CD4-positive, alpha-beta T cell treated with Interleukin-6 at 100 ng/mL for 8 hours (primary cell): ENCODE measurements at regions not wholly inside any gene's neighbourhood (a gene's known extent, or its start where the extent isn't known, plus 50 kb on each side); places are given as distances from the start of the nearest gene placed in this dataset.

Experiments used
- DNase-seq: peaks from one replicate; pipeline ENCODE4 v3.0.0-alpha.2; 2020; ENCODE audit warnings: mixed read lengths, low spot score

GRCh38 chr13:39244561-39245230 lies 206.4 kb downstream of the NHLRC3 start:
- no peak for DNase-seq

GRCh38 chr13:39245688-39246087 lies 207.4 kb downstream of the NHLRC3 start:
- no peak for DNase-seq

DNA sequence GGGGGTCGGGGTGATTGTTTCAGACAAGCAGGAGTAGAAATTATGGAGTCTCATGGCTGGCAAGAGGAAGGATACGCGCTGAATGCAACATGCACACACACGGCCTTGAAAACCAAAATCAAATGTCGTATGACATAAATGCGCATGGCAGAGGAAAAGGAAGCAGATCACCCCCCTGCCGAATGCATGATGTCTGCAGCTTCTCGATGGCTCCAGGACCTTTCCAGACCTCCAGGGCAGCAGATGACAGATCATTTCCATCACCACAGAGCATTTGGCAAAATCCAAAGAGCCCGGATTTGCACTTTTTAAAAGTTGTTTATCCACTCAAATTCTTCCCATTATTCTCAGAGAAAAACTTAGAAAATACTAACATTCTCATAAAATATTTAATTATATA lies 211.7 kb downstream of the NHLRC3 start:
- no peak for DNase-seq

GRCh38 chr13:39250440-39250839 lies 212.2 kb downstream of the NHLRC3 start:
- DNase-seq = no peak

DNA sequence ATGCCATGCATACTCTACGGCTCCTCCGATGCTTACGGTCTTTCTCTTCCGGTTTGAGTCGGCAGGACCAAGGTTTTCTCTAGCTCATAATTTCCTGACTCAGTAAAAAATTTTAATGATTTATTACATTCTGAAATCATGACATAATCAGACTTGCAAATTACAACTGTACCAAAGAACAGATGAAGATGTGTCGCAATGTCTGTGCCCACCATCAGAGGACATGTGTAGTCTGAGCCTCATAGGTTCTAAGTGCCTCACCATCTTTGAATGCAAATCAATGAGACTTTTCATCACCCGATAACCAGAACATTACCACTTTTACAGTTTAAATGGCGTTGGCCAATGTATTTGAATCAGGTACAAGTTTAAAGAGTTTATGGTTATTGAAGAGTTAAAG lies 213.1 kb downstream of the NHLRC3 start:
- DNase-seq = no peak

GRCh38 chr13:39253774-39254173 lies 215.5 kb downstream of the NHLRC3 start:
- DNase-seq = no peak

DNA sequence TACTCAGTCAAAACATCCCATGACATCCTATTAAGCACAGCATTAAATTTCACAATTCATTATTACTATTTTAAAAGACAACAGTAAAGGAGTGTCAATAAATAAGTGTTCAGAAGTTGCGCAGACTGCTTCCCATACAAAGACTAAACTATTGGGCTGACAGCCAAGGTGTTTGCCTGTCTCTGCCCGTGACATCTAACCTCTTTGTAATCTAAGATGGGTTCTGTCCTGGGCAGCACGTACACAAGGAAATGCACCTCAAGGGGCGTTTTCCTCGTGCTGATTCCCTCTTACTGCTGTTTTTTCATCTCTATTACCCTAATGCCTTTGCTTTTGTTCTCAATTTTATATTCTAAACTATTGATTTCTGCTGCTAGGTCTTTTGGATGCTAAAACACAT lies 216.3 kb downstream of the NHLRC3 start:
- DNase-seq = no peak

GRCh38 chr13:39257642-39258041 lies 219.4 kb downstream of the NHLRC3 start:
- DNase-seq = no peak

DNA sequence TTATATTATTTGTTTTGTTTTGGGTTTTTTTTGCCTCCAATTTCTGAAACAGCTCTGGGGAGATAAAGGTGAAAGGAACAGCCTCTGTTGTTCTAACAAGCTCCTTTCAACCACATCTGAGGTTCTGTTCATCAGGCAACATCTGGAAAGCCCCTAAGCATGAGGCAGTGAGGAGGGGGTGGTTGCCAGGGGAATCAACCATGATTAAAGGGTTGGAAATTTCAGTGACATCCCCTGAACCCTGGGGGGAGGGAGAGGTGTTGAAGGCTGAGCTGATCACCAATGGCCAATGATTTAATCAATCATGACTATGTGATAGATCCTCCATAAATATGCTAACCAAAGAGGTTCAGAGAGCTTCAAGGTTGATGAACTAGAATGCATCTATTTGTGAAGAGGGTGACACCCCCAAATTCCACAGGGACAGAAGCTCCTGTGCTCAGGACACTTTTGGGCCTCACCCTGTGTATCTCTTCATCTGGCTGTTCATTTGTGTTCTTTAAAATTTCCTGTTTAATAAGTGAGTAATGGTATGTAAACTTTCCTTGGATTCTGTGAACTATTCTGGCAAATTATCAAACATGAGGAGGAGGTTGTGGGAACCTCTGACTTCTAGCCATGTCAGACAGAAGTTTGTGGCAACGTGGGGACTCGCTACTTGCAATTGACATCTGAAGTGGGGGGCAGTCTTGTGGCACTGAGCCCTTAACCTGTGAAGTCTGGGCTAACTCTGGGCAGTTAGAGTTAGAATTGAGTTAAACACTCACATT lies 221.3 kb downstream of the NHLRC3 start:
- no peak for DNase-seq

GRCh38 chr13:39263033-39263432 lies 224.8 kb downstream of the NHLRC3 start:
- peak; percentile 2 for DNase-seq

GRCh38 chr13:39263531-39263930 lies 225.3 kb downstream of the NHLRC3 start:
- DNase-seq = no peak

DNA sequence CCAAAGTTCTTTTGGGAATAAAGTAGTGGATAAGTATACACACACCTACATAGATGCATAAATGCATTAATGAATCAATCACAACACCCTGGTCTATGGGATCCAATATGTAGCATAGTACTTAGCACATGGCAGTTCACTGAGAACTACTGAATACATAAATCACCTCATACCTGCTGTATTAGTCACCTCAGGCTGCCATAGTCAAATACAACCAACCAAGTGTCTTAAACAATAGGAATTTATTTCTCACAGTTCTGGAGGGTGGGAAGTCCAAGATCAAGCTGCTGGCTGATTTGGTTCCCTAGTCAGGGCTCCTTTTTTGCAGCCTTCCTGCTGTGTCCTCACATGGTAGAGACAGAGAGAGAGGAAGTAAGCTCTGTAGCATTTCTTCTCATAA lies 228.2 kb downstream of the NHLRC3 start:
- DNase-seq = no peak

DNA sequence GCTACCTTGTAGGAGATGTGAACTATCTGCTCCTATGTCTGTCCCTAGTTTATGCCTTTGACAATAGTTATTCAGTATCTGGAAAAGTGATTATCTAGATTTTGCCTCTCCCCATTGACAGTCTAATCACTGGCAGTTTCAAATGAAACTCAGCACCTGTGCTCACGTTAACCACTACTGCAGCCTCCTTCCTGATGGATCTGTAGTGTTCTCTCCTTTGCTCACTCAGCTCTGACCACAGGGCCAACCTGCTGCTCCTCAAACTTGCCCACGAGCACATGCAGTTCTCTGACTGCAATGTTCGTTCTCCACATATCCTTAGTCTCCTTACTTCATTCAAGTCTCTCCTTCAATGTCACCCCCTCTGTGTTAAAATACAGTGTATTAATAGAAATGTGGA lies 230.1 kb downstream of the NHLRC3 start:
- DNase-seq = no peak

- DNase-seq = no peak
These were observed 230.7 kb downstream of the NHLRC3 start for GRCh38 chr13:39269004-39269403.

DNA sequence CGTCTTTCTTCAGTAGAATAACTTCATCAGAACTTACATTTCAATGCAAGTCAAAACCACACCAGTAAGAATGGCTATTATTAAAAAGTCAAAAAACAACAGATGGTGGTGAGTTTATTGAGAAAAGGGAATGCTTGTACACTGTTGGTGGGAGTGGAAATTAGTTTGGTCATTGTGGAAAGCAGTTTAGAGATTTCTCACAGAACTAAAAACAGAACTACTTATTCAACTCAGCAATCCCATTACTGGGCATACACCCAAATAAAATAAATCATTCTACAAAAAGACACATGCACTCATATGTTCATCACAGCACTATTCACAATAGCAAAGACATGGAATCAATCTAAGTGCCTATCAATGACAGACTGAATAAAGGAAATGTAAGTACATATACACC lies 231.2 kb downstream of the NHLRC3 start:
- no peak for DNase-seq

- no peak for DNase-seq
These were observed 234.7 kb downstream of the NHLRC3 start for GRCh38 chr13:39272994-39273393.

DNA sequence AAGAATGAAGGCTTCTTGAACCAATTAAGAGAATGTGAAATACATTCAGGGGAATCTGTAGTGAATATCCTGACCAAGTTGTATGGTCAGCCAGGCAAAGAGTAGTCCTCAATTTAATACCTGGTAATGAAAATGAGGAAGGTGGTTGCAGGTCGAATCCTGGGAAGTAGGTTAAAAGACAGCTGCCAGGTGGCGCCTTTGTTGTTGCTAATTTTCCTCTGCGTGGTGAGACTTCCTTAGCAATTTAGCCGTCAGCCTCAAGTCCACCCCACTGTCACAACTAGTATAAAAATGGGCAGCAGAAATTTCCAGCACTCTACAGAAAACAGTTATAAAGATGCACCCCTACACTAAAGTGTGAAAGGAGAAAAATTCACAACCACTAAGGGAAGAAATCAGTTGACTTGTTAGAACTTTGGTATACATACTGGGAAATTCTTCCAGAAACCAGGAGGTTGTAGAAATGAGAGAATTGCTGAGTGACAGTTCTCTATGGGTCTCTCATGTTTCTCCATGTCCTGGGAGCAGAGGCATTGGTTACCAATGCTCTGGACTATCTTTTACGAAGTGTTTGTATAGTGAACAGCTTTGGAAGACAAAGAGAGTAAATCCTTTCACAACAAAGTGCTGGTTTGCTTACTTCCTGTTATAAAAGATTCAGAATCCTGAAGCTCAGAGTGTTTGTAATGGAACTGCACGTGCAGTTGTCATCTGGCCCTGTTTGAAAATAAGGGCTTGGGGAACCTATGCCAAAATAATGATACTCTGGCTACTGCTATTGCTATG lies 235.9 kb downstream of the NHLRC3 start:
- DNase-seq = no peak

DNA sequence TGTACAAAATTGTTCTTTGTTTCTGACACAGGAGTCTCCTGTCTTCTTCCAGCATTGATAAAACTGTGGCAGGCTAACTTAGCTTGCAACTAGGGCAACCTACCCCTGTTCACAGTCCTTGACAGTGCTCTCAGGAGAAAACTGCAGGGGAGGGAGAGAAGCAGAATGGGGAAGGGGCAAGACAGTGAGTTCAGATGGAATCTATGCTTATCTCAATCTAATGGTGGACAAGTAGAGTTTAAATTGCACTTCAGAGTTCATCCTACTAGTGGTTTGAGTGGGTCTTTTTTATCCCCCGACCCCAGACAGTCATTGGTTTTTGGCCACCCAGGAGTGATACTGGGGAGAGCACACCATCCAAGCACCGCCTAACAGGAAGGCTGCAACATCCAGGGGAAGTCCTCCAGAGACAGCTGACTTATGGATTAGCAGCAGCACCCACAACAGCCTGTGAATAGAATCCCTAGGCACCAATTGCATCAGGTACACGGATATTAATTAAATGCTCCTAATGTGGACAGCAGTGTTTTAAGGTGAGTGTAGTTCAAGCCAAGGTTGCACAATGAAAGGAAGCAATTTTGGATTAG lies 236.6 kb downstream of the NHLRC3 start:
- no peak for DNase-seq

DNA sequence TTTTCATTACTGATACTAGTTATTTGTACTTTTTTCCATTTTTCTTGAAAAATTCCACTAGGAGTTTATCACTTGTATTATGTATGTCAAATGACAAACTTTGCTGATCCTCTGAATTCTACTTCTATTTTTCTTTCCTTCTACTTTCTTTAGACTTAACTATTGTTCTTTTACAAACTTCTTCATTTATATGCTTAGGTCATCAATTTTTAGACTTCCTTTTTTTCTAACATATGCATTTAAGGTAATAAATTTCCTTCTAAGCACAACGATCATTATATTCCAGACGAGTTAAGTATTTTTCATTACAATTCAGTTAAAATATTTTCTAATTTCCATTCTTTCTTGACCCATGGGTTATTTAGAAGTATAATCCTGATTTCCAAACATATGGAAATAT lies 240.8 kb downstream of the NHLRC3 start:
- DNase-seq = no peak

- no peak for DNase-seq
These were observed 243.4 kb downstream of the NHLRC3 start for GRCh38 chr13:39281539-39282150.

- DNase-seq = no peak
These were observed 244.2 kb downstream of the NHLRC3 start for GRCh38 chr13:39282400-39282972.

DNA sequence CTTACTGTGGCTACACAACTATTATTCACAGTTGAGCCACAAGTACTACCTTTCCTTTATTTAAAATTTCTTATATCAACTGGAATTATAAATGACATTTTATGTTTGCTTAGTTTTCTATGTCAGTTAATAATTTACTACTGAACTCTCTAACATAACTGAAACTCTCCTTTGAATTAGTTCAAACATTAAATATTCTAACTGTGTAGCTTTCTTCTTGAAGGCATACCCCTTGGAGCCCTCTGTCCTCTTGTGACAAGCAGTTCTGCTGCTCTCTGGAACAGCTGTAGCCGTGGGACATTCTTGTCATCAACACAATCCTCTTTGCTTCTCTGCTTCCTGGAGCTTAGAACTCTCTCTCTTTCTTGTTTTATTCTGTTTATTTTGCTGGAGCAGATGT lies 244.8 kb downstream of the NHLRC3 start:
- DNase-seq = no peak
